ENCODE measurements at regions not wholly inside any gene's neighbourhood (a gene's known extent, or its start where the extent isn't known, plus 50 kb on each side); places are given as distances from the start of the nearest gene placed in this dataset.

DNA sequence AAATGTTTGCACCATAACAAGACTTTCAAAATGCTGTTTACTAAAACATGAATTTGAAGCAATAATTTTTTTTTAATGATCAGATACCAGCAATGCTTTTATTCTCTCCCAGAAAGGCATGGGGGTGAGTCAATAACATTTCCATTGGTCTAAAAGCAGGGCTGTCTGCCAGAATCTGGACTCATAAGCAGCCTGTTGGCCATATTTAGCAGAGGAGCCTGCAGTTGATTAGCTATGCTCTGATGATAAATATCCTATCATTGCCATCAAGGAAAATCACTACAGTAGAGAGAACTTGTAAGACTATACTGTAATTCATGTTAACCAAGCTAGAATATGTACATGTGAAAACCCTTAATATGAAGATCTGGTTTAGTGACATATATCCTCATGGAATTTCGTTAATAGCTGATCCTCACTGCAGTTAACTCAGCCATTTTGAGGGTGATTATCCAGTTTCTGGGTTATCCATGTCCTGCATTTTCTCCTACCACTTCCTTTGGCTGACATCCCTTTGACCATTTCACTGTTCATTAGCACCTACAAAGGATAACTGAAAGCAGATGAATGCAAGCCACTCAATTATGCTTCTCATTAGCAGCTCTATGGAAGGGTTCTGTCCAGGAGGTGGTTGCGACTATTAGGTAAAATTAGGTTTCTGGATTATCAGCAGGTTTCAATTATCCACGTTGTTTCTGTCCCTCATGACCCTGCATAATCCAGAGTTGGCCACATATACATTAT is 72.9 kb upstream of the DIAPH2 start:
- no peak for DNase-seq
- H3K4me1 ChIP-seq: no peaks in the 10 kb centered on the region
- WGBS, 2 donors (ENCODE audit: low coverage in 1 of 2): 50 to 76% methylated on average over 3 of the region's 3 CpGs
- H3K9me3 ChIP-seq: no peaks in the 10 kb centered on the region
- in situ Hi-C loops (cut with MboI; ENCODE audit: low pct_ligation_motif_present in 1 of 4, low pct_unique_long_range_greater_than_20kb in 1 of 4, low sequenced_read_pairs in 3 of 4): no loop called here
- H3K4me3 ChIP-seq: no peak overlapping the region
- no peak for TF ChIP-seq POLR2A (IDR thresholded peaks at IDR 0.05)
- no peak for TF ChIP-seq POLR2AphosphoS5 (IDR thresholded peaks at IDR 0.05)
- no peak for TF ChIP-seq EP300 (IDR thresholded peaks at IDR 0.05; ENCODE audit: low read depth)
- TF ChIP-seq, protein P1, sequence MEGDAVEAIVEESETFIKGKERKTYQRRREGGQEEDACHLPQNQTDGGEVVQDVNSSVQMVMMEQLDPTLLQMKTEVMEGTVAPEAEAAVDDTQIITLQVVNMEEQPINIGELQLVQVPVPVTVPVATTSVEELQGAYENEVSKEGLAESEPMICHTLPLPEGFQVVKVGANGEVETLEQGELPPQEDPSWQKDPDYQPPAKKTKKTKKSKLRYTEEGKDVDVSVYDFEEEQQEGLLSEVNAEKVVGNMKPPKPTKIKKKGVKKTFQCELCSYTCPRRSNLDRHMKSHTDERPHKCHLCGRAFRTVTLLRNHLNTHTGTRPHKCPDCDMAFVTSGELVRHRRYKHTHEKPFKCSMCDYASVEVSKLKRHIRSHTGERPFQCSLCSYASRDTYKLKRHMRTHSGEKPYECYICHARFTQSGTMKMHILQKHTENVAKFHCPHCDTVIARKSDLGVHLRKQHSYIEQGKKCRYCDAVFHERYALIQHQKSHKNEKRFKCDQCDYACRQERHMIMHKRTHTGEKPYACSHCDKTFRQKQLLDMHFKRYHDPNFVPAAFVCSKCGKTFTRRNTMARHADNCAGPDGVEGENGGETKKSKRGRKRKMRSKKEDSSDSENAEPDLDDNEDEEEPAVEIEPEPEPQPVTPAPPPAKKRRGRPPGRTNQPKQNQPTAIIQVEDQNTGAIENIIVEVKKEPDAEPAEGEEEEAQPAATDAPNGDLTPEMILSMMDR (IDR thresholded peaks at IDR 0.05): no peak
- no peaks in the 10 kb centered on the region for H3K36me3 ChIP-seq
- no peak overlapping the region for H3K27ac ChIP-seq
- intact Hi-C loops (cut with DNase I; ENCODE audit: low total_unique reads): no loop called here
- H3K27me3 ChIP-seq: no peaks in the 10 kb centered on the region

- H3K36me3 ChIP-seq: no peaks in the 10 kb centered on the region
- no peak overlapping the region for H3K4me3 ChIP-seq
- H3K27me3 ChIP-seq: no peaks in the 10 kb centered on the region
- no peak overlapping the region for H3K27ac ChIP-seq
- in situ Hi-C loops (cut with MboI; ENCODE audit: low pct_ligation_motif_present in 1 of 4, low pct_unique_long_range_greater_than_20kb in 1 of 4, low sequenced_read_pairs in 3 of 4) (no loop called here), intact Hi-C loops (cut with DNase I; ENCODE audit: low total_unique reads) (no loop called here)
- no peaks in the 10 kb centered on the region for H3K4me1 ChIP-seq
- H3K9me3 ChIP-seq: no peaks in the 10 kb centered on the region
- TF ChIP-seq POLR2A (IDR thresholded peaks at IDR 0.05) (no peak), POLR2AphosphoS5 (IDR thresholded peaks at IDR 0.05) (no peak), EP300 (IDR thresholded peaks at IDR 0.05; ENCODE audit: low read depth) (no peak)
- TF ChIP-seq, protein P1 (IDR thresholded peaks at IDR 0.05): no peak
- no peak for DNase-seq
- 69 to 89% methylated on average over 4 of the region's 4 CpGs for WGBS, 2 donors (ENCODE audit: low coverage in 1 of 2)
Observed at GRCh38 chrX:96615448-96615847, 69.2 kb upstream of the DIAPH2 start.

DNA sequence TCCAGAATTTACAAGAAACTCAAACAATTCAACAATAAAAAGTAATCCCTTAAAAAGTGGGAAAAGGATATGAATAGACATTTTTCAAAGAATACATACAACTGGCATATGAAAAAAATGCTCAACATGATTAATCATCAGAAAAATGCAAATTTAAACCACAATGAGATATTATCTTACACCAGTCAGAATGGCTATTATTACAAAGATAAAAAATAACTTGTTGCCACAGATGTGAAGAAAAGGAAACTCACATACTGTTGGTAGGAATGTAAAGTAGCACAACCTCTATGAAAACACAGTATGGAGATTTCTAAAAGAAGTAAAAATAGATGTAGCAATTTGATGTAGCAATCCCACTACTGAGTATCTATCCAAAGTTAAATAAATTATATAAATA is 65.1 kb upstream of the DIAPH2 start:
- Histone ChIP-seq H3K9me3 (no peaks in the 10 kb centered on the region), H3K4me1 (no peaks in the 10 kb centered on the region), H3K27me3 (no peaks in the 10 kb centered on the region), H3K36me3 (no peaks in the 10 kb centered on the region), H3K27ac (no peak overlapping the region), H3K4me3 (no peak overlapping the region)
- in situ Hi-C loops (cut with MboI; ENCODE audit: low pct_ligation_motif_present in 1 of 4, low pct_unique_long_range_greater_than_20kb in 1 of 4, low sequenced_read_pairs in 3 of 4): no loop called here
- no peak for TF ChIP-seq POLR2A (IDR thresholded peaks at IDR 0.05)
- TF ChIP-seq POLR2AphosphoS5 (IDR thresholded peaks at IDR 0.05): no peak
- intact Hi-C loops (cut with DNase I; ENCODE audit: low total_unique reads): no loop called here
- DNase-seq: no peak

- 52 to 71% methylated on average over 1 of the region's 1 CpG for WGBS, 2 donors (ENCODE audit: low coverage in 1 of 2)
- DNase-seq: no peak
- no peaks in the 10 kb centered on the region for H3K4me1 ChIP-seq
- H3K9me3 ChIP-seq: no peaks in the 10 kb centered on the region
- in situ Hi-C loops (cut with MboI; ENCODE audit: low pct_ligation_motif_present in 1 of 4, low pct_unique_long_range_greater_than_20kb in 1 of 4, low sequenced_read_pairs in 3 of 4) (no loop called here), intact Hi-C loops (cut with DNase I; ENCODE audit: low total_unique reads) (no loop called here)
- no peak overlapping the region for H3K4me3 ChIP-seq
- H3K27me3 ChIP-seq: no peaks in the 10 kb centered on the region
- no peaks in the 10 kb centered on the region for H3K36me3 ChIP-seq
- no peak for TF ChIP-seq EP300 (IDR thresholded peaks at IDR 0.05; ENCODE audit: low read depth)
- no peak for TF ChIP-seq POLR2AphosphoS5 (IDR thresholded peaks at IDR 0.05)
- TF ChIP-seq, protein P1 (IDR thresholded peaks at IDR 0.05): no peak
- TF ChIP-seq POLR2A (IDR thresholded peaks at IDR 0.05): no peak
- no peak overlapping the region for H3K27ac ChIP-seq
Observed at GRCh38 chrX:96621811-96622210, 62.8 kb upstream of the DIAPH2 start.

All from transverse colon (tissue), 4 donors.